Non-pigmented ciliary epithelial cell (primary cell): ENCODE measurements at regions not wholly inside any gene's neighbourhood (a gene's known extent, or its start where the extent isn't known, plus 50 kb on each side); places are given as distances from the start of the nearest gene placed in this dataset.
"Not testable (repeated sequence)": the region's sequence is repeated elsewhere in the genome, so short reads cannot be mapped to it uniquely, and the experiment has no call there.

Source experiments
- DNase-seq: peaks from one replicate; pipeline ENCODE4 v3.0.0-alpha.2; 2010; ENCODE audit warnings: low read depth

DNA sequence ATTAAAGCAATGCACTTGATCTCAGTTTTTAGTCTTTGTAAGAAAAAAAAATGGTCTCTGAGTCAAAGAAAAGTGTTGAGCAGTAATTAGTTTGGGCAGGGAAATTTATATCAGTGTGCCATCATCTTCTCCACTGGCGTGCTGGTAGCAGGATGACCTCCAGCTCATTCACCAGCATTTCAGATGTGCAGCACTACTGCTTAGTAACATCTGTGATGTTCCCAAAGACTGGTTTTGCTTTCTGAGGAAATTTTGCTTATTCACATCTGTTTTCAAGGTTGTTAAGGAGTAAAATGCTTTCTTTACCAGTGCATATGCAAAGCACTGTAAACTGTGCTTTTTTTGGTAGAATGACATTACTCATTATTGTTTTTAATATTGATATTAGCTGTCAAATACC, 540.4 kb downstream of the TRAM1L1 start:
- no peak for DNase-seq

- DNase-seq = no peak
Measured at GRCh38 chr4:116539744-116540143, 545.6 kb downstream of the TRAM1L1 start.

DNA sequence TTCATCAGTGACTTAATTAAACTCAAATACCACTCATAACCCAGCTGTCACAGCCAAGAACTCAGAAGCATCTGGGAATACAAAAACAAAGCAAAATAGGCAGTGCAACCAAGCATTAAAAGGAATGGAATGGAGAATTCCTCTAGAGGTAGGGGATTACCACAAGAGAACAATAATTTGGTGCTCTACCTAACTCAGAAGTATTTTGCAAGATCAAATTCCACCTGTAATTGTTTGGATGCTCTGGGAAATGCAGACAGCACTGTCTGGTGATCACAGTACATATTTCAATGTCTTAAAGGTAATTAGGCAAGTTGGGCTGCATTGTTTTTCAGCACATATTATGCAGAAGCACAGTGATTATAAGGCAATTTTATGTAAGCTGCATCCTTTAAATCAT, 547.5 kb downstream of the TRAM1L1 start:
- no peak for DNase-seq

DNA sequence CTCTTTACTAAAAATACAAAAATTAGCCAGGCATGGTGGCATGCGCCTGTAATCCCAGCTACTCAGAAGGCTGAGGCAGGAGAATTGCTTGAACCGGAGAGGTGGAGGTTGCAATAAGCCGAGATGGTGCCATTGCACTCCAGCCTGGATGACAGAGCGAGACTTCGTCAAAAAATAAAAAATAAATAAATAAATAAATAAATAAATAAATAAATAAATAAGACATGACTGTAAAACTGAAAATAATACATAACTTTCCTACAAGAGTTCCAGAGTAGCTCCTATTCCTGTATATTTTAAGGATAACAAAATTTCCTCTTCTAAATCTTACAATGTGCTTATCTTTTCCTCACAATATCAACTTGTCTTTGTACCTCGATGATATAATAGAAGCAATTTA, 549.4 kb downstream of the TRAM1L1 start:
- not testable (repeated sequence) for DNase-seq

GRCh38 chr4:116531870-116532269, 553.5 kb downstream of the TRAM1L1 start:
- no peak for DNase-seq

GRCh38 chr4:116531026-116531425, 554.4 kb downstream of the TRAM1L1 start:
- no peak for DNase-seq

GRCh38 chr4:116530048-116530447, 555.3 kb downstream of the TRAM1L1 start:
- no peak for DNase-seq

GRCh38 chr4:116529129-116529528, 556.2 kb downstream of the TRAM1L1 start:
- DNase-seq = no peak

GRCh38 chr4:116522922-116523321, 562.5 kb downstream of the TRAM1L1 start:
- no peak for DNase-seq

- DNase-seq = no peak
Measured at GRCh38 chr4:116520886-116521285, 564.5 kb downstream of the TRAM1L1 start.

- no peak for DNase-seq
Measured at GRCh38 chr4:116516711-116517110, 568.7 kb downstream of the TRAM1L1 start.

DNA sequence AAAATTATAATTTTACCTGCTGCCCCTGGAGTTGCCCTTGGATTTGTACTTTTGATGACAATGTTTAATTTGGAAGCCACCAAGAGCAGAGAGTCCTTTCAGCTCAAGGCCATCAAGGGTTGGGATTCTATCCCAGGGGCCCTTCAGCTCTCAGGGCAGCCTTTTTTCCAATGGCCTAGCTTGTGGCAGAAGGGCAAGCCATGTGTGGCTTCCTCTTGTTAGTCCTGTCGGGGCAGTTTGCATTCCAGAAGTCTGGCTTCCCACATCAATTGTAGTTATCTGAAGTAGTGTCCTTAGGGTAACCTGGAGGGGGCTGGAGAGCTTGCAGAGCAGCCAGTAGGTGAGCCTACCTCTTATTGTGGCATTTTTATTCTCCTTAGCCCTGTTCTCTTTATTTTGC, 569.4 kb downstream of the TRAM1L1 start:
- no peak for DNase-seq

GRCh38 chr4:116512552-116512951, 572.8 kb downstream of the TRAM1L1 start:
- no peak for DNase-seq

DNA sequence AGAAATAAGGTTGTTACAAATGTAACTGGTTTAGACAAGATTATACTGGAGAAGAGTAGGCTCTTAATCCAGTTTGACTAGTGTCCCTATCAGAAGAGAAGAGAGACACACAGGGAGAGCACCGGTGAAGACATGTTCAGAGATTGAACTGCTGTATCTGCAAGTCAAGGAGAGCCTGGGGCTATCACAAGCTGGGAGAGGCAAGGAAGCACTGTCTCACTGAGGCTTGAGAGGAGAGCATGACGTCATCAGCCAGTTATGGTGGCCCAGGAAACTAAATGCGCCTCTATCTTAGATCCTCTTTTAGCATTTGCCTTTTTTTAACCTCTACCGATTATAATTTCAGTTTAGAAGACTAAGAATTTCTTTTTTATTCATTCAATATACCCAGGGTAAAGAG, 583.4 kb downstream of the TRAM1L1 start:
- DNase-seq = no peak

- DNase-seq = no peak
Measured at GRCh38 chr4:116500225-116500624, 585.2 kb downstream of the TRAM1L1 start.

DNA sequence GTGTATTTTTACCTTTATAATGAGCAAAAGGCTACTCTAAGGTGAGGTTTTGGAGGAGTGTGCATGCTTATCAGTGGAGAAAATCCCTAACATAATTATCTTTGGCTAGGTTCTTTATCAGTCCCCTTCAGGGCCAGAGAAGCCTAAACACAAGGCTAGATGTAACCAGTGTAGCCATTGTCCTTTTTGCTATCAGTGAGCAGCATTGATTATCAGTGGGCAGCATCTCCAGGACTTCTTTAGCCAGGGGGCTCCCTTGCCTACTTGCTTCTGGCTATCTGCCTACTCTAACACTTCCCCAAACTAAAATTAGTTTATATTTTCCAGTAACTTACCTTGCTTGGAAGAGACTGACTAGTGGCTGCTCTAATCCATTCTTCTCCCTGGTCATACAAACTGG, 595.6 kb downstream of the TRAM1L1 start:
- no peak for DNase-seq

GRCh38 chr4:116486401-116486800, 599.0 kb downstream of the TRAM1L1 start:
- no peak for DNase-seq

DNA sequence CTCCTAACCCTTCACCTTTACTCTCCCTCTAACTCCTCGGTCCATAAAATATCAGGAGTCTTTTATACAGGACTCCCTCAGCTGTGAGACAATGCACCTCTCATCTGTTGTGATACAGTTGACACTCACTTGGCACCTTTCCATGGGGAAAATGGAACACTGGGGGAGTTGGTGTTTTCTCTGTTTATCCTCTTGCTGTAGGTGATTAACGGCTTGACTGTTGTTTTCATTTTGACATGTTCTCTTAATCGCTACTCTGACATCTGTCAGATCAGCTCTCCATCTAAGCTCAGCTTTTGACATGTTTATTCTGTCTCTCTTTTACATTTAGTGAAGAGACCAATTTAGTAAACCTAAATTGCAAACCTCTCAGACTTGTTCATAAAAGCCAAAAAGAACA, 604.8 kb downstream of the TRAM1L1 start:
- DNase-seq = no peak

DNA sequence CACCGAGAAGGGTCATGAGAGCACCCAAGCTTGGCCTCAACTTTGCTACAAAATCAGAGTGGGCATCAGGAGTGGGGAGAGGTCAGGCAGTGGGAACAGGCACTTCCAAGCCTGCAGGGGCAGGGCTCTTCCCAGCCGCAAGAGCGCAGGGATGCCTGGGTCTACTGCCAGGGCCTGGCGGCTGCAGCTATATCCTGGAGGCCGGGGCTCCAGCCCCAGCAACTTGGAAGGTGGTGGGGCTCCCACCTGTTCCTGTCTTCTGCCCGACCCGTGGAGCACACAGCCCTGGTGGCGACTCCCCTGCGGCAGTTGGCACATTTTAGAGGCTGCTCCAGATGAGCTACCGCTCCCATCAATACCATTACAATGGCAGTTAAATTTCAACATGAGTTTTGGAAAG, 607.0 kb downstream of the TRAM1L1 start:
- no peak for DNase-seq

- DNase-seq = no peak
Measured at GRCh38 chr4:116469582-116469981, 615.8 kb downstream of the TRAM1L1 start.

- no peak for DNase-seq
Measured at GRCh38 chr4:116453127-116453526, 632.2 kb downstream of the TRAM1L1 start.

DNA sequence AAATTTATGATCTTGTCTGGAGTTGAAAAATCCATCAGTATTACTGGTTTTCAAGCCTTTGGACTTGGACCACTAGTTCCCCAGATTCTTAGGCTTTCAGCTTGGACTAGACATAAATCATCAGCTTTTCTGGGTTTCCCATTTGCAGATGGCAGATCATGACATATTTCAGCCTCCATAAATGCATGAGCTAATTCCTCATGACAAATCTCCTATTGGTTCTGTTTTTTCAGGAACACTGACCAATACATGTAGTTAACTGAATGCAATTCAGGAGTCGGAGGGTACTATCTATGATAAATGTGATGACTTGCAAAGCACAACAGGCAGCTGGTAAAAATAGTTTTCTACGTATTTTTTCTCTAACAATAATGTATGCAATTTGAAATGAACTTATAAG, 635.6 kb downstream of the TRAM1L1 start:
- DNase-seq = no peak

DNA sequence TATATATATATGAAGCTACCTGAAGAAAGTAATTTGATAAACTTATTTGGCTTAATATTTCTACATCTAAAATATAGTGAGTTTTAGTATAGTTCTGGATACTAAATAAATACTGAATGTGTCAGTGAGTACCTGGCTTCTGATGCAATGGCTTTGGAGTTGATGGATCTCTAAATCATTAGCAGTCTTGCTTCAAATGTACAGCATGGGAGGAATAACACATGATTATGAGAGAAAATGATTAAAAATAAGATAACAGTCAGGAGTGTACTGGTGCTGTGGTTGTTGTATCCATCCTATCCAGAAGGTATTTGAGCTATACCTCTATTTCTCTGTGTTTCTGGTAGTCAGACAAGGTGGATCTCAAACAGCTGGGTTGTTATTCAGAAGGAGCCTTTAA, 641.3 kb downstream of the TRAM1L1 start:
- no peak for DNase-seq

DNA sequence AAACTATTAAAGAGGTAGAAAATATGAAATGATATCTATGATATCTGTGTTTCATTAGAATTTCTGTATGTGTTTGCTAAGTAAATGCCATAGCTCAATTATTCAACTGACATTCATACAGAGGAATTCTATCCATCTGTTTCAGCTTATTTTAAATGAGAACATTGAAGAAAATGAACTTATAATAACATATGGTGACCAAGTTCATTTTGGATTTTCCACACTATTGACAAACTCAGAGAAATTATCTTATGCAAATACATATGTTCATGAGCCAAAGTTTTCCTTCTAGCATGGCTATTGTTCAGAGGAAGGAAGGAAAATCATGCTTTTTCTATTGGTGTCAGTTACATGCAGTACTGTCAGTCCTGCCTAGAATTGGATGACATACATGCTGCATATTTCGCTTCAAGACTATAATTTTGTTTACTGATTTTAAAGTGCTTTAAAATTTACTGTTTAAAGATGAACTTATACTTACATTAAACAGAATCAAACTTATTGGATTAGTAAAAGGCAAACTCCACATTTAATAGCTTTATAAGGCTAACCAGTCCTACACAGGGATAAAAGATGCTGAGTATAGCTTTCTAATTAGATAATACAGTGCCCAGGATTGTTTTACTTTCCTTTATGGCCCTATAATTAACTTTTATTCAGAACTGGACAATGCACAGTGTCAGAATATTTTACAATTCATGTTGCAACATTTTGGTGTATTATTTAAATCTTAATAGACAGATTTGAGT, 646.2 kb downstream of the TRAM1L1 start:
- DNase-seq = no peak
